Prostate gland (tissue), 2 donors: ENCODE measurements at regions not wholly inside any gene's neighbourhood (a gene's known extent, or its start where the extent isn't known, plus 50 kb on each side); places are given as distances from the start of the nearest gene placed in this dataset.

Experiments used
- POLR2A ChIP-seq: fragments of 450-650 bp; IDR thresholded peaks from one replicate; pipeline ENCODE4 v1.6.1; 2016; ENCODE audit warnings: antibody characterized with exemption, mild to moderate bottlenecking
- POLR2AphosphoS5 ChIP-seq: sonication (generic); formaldehyde crosslinking; IDR thresholded peaks from one replicate; pipeline ENCODE4 v1.6.1; 2017; ENCODE audit warnings: antibody characterized with exemption
- TF ChIP-seq, protein P1 (sequence below), 4 experiments: fragments of 200-600 bp in 2 of 4; fragments of 450-650 bp in 2 of 4; sonication (generic) in 2 of 4; IDR thresholded peaks; 1 replicate in 3 of 4; 2 replicates in 1 of 4; pipeline ENCODE4 v1.5.1; 2016 to 2019; ENCODE audit warnings: antibody characterized with exemption in 4 of 4, mild to moderate bottlenecking in 2 of 4, moderate library complexity in 2 of 4

DNA sequence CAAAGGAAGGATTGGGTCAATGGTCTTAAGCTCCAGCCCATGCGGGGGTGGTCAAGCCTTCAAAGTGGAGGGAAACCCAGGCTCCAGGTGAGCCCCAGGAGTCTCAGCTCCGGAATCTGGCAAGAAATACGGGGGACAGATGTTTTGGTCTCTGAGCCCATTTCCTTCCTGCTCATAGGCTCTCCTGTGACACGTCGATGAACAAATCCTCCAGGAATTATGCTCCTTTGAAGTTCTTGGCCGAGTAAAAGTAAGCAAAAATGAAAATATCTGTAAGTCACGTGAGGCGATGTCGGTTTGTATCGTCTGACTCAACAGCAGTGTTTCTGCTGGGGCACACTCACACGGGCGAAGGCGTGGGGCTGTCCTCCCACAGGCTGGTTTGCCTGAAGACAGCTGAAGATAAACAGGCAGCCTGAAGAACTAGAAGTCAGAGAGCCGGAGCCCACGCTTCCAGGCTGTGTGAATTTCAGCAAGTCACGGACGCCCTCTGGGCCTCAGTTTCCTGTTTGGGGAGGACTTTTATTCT lies 52.6 kb upstream of the SMNDC1 start:
- TF ChIP-seq, protein P1, sequence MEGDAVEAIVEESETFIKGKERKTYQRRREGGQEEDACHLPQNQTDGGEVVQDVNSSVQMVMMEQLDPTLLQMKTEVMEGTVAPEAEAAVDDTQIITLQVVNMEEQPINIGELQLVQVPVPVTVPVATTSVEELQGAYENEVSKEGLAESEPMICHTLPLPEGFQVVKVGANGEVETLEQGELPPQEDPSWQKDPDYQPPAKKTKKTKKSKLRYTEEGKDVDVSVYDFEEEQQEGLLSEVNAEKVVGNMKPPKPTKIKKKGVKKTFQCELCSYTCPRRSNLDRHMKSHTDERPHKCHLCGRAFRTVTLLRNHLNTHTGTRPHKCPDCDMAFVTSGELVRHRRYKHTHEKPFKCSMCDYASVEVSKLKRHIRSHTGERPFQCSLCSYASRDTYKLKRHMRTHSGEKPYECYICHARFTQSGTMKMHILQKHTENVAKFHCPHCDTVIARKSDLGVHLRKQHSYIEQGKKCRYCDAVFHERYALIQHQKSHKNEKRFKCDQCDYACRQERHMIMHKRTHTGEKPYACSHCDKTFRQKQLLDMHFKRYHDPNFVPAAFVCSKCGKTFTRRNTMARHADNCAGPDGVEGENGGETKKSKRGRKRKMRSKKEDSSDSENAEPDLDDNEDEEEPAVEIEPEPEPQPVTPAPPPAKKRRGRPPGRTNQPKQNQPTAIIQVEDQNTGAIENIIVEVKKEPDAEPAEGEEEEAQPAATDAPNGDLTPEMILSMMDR (IDR thresholded peaks at IDR 0.05), result no peak
- TF ChIP-seq POLR2AphosphoS5, result no peak
- no peak for TF ChIP-seq POLR2A
